Calu3 (cell line): ENCODE measurements at regions not wholly inside any gene's neighbourhood (a gene's known extent, or its start where the extent isn't known, plus 50 kb on each side); places are given as distances from the start of the nearest gene placed in this dataset.

ENCODE experiments used
- BruUV-seq: library from RNA; stranded (reverse); fragments of 400-500 nt; replicated peaks from 2 replicates; lab custom pipeline; 2021; lab: Mats Ljungman, UMichigan
- CTCF ChIA-PET: fragments of 300-600 bp; sonication (Branson Sonifier 250); formaldehyde crosslinking; loops from one replicate; lab custom pipeline; 2022; ENCODE audit warnings: antibody characterized with exemption; lab: Charles Lee
- DNase-seq: peaks from one replicate; pipeline ENCODE4 v3.0.0; 2022
- H3K27ac Mint-ChIP-seq: one replicate; pipeline ENCODE4 v1.8.0; 2022; ENCODE audit warnings: mixed read lengths; ENCODE audit not compliant: unreplicated experiment
- H3K27me3 Mint-ChIP-seq: one replicate; pipeline ENCODE4 v1.8.0; 2022; ENCODE audit warnings: mixed read lengths; ENCODE audit not compliant: unreplicated experiment
- H3K36me3 Mint-ChIP-seq: one replicate; pipeline ENCODE4 v1.8.0; 2022; ENCODE audit warnings: mild to moderate bottlenecking, moderate library complexity, mixed read lengths; ENCODE audit not compliant: insufficient read depth, unreplicated experiment
- H3K4me1 Mint-ChIP-seq: one replicate; pipeline ENCODE4 v1.8.0; 2022; ENCODE audit warnings: mild to moderate bottlenecking, low read depth, mixed read lengths; ENCODE audit not compliant: unreplicated experiment
- H3K4me3 Mint-ChIP-seq: one replicate; pipeline ENCODE4 v1.8.0; 2022; ENCODE audit warnings: mild to moderate bottlenecking, low read depth, moderate library complexity, mixed read lengths; ENCODE audit not compliant: unreplicated experiment
- H3K9me3 Mint-ChIP-seq: one replicate; pipeline ENCODE4 v1.8.0; 2022; ENCODE audit warnings: low read depth, mixed read lengths; ENCODE audit not compliant: unreplicated experiment
- intact Hi-C: fragments of 100-400 bp; cut with micrococcal nuclease; formaldehyde crosslinking; loops from one replicate; pipeline ENCODE4 v1.10.0; 2022; ENCODE audit not compliant: unreplicated experiment
- TF ChIP-seq, protein P1 (sequence below): fragments of 200-600 bp; IDR thresholded peaks from one replicate; pipeline ENCODE4 v1.8.0; 2022; ENCODE audit warnings: antibody characterized with exemption; ENCODE audit not compliant: unreplicated experiment

DNA sequence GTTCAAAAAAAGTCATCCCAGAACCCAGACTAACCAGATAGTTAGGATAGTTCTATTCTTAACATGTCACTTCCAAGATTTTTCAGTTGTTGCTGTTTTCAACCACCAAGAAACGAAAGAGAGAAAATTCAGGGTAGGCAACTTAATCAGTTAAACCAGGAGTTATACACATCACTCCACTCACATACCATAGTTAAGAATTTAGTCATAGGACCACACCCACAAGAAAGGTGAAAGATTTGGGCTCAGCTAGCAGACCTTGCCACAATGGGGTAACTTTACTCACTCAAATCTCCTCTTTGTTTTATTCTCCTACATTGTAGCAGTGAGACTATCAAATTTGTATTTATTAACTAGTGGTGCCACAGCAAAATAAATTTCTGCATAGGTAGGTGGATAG is 473.6 kb downstream of the NUP35 start:
- intact Hi-C loops: no loop called here
- TF ChIP-seq, protein P1, sequence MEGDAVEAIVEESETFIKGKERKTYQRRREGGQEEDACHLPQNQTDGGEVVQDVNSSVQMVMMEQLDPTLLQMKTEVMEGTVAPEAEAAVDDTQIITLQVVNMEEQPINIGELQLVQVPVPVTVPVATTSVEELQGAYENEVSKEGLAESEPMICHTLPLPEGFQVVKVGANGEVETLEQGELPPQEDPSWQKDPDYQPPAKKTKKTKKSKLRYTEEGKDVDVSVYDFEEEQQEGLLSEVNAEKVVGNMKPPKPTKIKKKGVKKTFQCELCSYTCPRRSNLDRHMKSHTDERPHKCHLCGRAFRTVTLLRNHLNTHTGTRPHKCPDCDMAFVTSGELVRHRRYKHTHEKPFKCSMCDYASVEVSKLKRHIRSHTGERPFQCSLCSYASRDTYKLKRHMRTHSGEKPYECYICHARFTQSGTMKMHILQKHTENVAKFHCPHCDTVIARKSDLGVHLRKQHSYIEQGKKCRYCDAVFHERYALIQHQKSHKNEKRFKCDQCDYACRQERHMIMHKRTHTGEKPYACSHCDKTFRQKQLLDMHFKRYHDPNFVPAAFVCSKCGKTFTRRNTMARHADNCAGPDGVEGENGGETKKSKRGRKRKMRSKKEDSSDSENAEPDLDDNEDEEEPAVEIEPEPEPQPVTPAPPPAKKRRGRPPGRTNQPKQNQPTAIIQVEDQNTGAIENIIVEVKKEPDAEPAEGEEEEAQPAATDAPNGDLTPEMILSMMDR: no peak
- Mint-ChIP-seq H3K36me3 (no peaks in the 10 kb centered on the region), H3K9me3 (no peaks in the 10 kb centered on the region), H3K27ac (peak overlapping the region; percentile 67), H3K4me1 (peaks cover 21% of the 10 kb centered on the region), H3K4me3 (peak overlapping the region; percentile 30), H3K27me3 (no peaks in the 10 kb centered on the region)
- CTCF ChIA-PET: interaction anchor here (0.9 kb wide), 1 partner anchor 19 kb away, joined by 3 read pairs; no protein-coding TSS in a partner anchor
- peak; percentile 29 for DNase-seq
- no TSS peak for BruUV-seq

DNA sequence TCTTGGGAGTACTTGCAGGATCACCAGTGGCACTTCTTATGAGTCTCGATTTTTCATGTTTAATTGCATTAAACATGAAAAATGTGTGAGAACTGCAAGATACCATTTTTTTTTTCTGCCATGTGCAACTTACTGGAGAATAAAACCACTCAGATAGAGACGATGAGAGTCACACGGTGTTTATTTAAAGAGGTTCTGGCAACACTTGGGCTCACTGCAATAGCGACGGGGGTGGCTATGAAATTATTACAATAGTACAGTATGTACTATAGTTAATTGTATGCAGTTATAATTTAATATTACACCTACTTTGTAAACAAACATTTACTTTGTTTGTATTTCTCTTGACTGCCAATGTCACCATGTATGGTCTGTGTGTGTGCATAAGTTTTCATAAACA is 479.8 kb downstream of the NUP35 start:
- no peaks in the 10 kb centered on the region for H3K27me3 Mint-ChIP-seq
- BruUV-seq: no TSS peak
- no peak overlapping the region for H3K4me3 Mint-ChIP-seq
- peaks cover 16% of the 10 kb centered on the region for H3K4me1 Mint-ChIP-seq
- intact Hi-C loops: no loop called here
- no peaks in the 10 kb centered on the region for H3K9me3 Mint-ChIP-seq
- H3K27ac Mint-ChIP-seq: no peak overlapping the region
- H3K36me3 Mint-ChIP-seq: no peaks in the 10 kb centered on the region
- DNase-seq: no peak
- TF ChIP-seq, protein P1: no peak
- CTCF ChIA-PET: no interaction called here

- DNase-seq: no peak
These were observed 481.2 kb downstream of the NUP35 start for GRCh38 chr2:183605440-183605839.

GRCh38 chr2:183606022-183606717 is 481.9 kb downstream of the NUP35 start:
- Mint-ChIP-seq H3K9me3 (no peaks in the 10 kb centered on the region), H3K4me1 (peaks cover 9% of the 10 kb centered on the region), H3K4me3 (no peak overlapping the region), H3K27me3 (no peaks in the 10 kb centered on the region), H3K36me3 (no peaks in the 10 kb centered on the region), H3K27ac (no peak overlapping the region)
- DNase-seq: no peak
- intact Hi-C loops: no loop called here
- no TSS peak for BruUV-seq
- TF ChIP-seq, protein P1: no peak
- CTCF ChIA-PET: interaction anchor here (0.6 kb wide), 1 partner anchor 732 kb away, joined by 4 read pairs; no protein-coding TSS in a partner anchor

More at GRCh38 chr2:183605440-183605839, 481.2 kb downstream of the NUP35 start:
- no peaks in the 10 kb centered on the region for H3K9me3 Mint-ChIP-seq
- no peaks in the 10 kb centered on the region for H3K36me3 Mint-ChIP-seq
- TF ChIP-seq, protein P1: no peak
- intact Hi-C loops: no loop called here
- H3K27me3 Mint-ChIP-seq: no peaks in the 10 kb centered on the region
- H3K4me3 Mint-ChIP-seq: no peak overlapping the region
- CTCF ChIA-PET: interaction anchor here (0.6 kb wide), 1 partner anchor 733 kb away, joined by 4 read pairs; no protein-coding TSS in a partner anchor
- peaks cover 9% of the 10 kb centered on the region for H3K4me1 Mint-ChIP-seq
- H3K27ac Mint-ChIP-seq: no peak overlapping the region
- no TSS peak for BruUV-seq
